ENCODE measurements at regions not wholly inside any gene's neighbourhood (a gene's known extent, or its start where the extent isn't known, plus 50 kb on each side); places are given as distances from the start of the nearest gene placed in this dataset.

GRCh38 chr2:2754940-2755339 lies 423.9 kb upstream of the MYT1L start:
- no peak for DNase-seq

GRCh38 chr2:2751715-2752315 lies 420.7 kb upstream of the MYT1L start:
- no peak for DNase-seq

GRCh38 chr2:2750867-2751714 lies 420.0 kb upstream of the MYT1L start:
- DNase-seq: no peak

- no peak for DNase-seq
Observed at GRCh38 chr2:2749206-2749598, 418.1 kb upstream of the MYT1L start.

- no peak for DNase-seq
Observed at GRCh38 chr2:2748399-2749205, 417.5 kb upstream of the MYT1L start.

GRCh38 chr2:2747797-2748301 lies 416.8 kb upstream of the MYT1L start:
- peak; percentile 17 for DNase-seq

- no peak for DNase-seq
Observed at GRCh38 chr2:2746731-2747130, 415.7 kb upstream of the MYT1L start.

- DNase-seq: no peak
Observed at GRCh38 chr2:2744958-2745715, 414.1 kb upstream of the MYT1L start.

GRCh38 chr2:2744107-2744506 lies 413.0 kb upstream of the MYT1L start:
- no peak for DNase-seq

- peak; percentile 7 for DNase-seq
Observed at GRCh38 chr2:2743164-2743571, 412.1 kb upstream of the MYT1L start.

GRCh38 chr2:2742726-2743125 lies 411.7 kb upstream of the MYT1L start:
- DNase-seq: no peak

GRCh38 chr2:2740238-2740775 lies 409.2 kb upstream of the MYT1L start:
- DNase-seq: no peak

GRCh38 chr2:2739231-2739795 lies 408.2 kb upstream of the MYT1L start:
- DNase-seq: no peak

GRCh38 chr2:2738684-2739083 lies 407.6 kb upstream of the MYT1L start:
- DNase-seq: no peak

- DNase-seq: no peak
Observed at GRCh38 chr2:2738276-2738675, 407.2 kb upstream of the MYT1L start.

GRCh38 chr2:2735041-2735440 lies 404.0 kb upstream of the MYT1L start:
- DNase-seq: no peak

GRCh38 chr2:2734308-2734707 lies 403.2 kb upstream of the MYT1L start:
- no peak for DNase-seq

GRCh38 chr2:2733818-2734217 lies 402.7 kb upstream of the MYT1L start:
- DNase-seq: no peak

- no peak for DNase-seq
Observed at GRCh38 chr2:2732331-2733119, 401.4 kb upstream of the MYT1L start.

GRCh38 chr2:2731816-2732284 lies 400.8 kb upstream of the MYT1L start:
- no peak for DNase-seq

Data from SHP77 treated with DMSO at 0.1 percent for 48 hours (cell line).